ENCODE measurements at regions not wholly inside any gene's neighbourhood (a gene's known extent, or its start where the extent isn't known, plus 50 kb on each side); places are given as distances from the start of the nearest gene placed in this dataset.
"Not testable (repeated sequence)": the region's sequence is repeated elsewhere in the genome, so short reads cannot be mapped to it uniquely, and the experiment has no call there.

DNA sequence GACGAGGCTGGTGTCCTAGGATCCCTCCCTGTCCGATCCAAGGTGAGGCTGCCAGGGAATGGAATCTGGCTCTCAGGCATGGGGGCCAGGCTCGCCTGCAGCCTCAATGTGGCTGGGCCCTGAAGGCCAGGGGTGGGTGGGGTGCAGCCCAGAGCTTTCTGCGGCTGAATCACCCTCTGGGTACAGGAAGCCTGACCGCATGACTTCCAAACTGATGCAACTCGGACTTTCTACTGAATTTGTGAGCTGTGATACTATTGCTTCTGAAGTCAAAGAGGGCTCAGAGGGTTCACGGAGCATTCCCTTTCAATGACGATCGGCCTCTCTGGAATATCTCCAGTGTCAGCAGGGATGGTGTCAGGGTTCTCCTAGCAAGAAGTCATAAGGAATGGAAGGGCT lies 123.7 kb downstream of the METRNL start:
- Mint-ChIP-seq H3K4me3 (ENCODE audit: unreplicated experiment) (peak overlapping the region; percentile 29), H3K9me3 (ENCODE audit: unreplicated experiment) (no peaks in the 10 kb centered on the region), H3K4me1 (ENCODE audit: insufficient read depth, unreplicated experiment) (peaks cover 5% of the 10 kb centered on the region), H3K27ac (ENCODE audit: low read depth, unreplicated experiment) (no peak overlapping the region), H3K36me3 (ENCODE audit: insufficient read depth, unreplicated experiment) (no peaks in the 10 kb centered on the region), H3K27me3 (ENCODE audit: insufficient read depth, unreplicated experiment) (no peaks in the 10 kb centered on the region)
- DNase-seq (ENCODE audit: unreplicated experiment), result peak; percentile 87
- BruUV-seq (replicated peaks), result no TSS peak
- intact Hi-C loops (cut with micrococcal nuclease), result no loop called here
- TF ChIP-seq CTCF (IDR thresholded peaks at IDR 0.05; ENCODE audit: unreplicated experiment), result no peak
- CTCF ChIA-PET, result interaction anchor here (0.6 to 1.5 kb wide), 2 partner anchors 69 to 421 kb away, joined by 3 to 8 read pairs; no protein-coding TSS in a partner anchor
- POLR2A ChIA-PET, result no interaction called here

DNA sequence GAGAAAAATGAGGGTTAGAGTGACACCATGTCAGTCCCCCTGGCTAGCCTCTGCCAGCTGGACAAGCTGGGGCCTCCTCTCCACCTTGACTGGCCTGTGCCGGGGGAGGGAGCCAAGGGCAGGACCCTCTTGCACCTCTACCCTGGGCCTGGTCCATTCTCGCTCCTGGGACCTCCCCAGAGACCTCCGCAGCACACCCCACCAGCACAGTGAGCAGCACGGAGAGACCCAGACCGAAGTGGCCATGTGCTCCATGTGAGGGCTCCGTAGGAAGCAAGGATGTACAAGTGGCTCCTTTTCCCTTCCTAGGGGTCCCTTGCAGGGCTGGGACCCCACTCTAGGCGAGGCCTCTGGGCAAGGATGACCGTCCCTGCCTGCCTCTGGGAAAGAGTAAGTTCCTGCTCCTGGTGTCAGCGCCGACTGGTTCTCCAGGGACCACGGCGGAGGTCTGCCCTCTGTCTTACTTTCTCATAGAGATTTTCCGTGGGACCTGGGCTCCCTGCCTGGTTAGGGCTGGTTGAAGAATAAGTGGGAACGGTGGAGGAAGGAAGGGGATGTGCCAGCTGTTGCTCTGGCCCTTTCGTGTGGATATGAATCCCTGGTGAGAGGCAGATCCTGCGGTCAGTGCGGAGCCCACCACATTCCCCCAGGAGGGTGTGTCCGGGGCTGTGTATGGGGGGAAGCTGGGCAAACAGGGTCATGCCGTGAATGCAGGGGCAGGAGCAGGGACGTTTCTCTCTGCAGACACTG lies 124.2 kb downstream of the METRNL start:
- H3K36me3 Mint-ChIP-seq (ENCODE audit: insufficient read depth, unreplicated experiment), result no peaks in the 10 kb centered on the region
- H3K9me3 Mint-ChIP-seq (ENCODE audit: unreplicated experiment), result no peaks in the 10 kb centered on the region
- TSS peak; percentile 81 for BruUV-seq (replicated peaks)
- no peak overlapping the region for H3K27ac Mint-ChIP-seq (ENCODE audit: low read depth, unreplicated experiment)
- H3K4me1 Mint-ChIP-seq (ENCODE audit: insufficient read depth, unreplicated experiment), result peaks cover 5% of the 10 kb centered on the region
- POLR2A ChIA-PET, result no interaction called here
- CTCF ChIA-PET, result interaction anchor here (0.6 to 0.7 kb wide), 2 partner anchors 304 to 450 kb away, joined by 3 to 4 read pairs; no protein-coding TSS in a partner anchor
- no peaks in the 10 kb centered on the region for H3K27me3 Mint-ChIP-seq (ENCODE audit: insufficient read depth, unreplicated experiment)
- DNase-seq (ENCODE audit: unreplicated experiment), result no peak
- H3K4me3 Mint-ChIP-seq (ENCODE audit: unreplicated experiment), result peak overlapping the region; percentile 29
- no peak for TF ChIP-seq CTCF (IDR thresholded peaks at IDR 0.05; ENCODE audit: unreplicated experiment)
- intact Hi-C loops (cut with micrococcal nuclease), result no loop called here

- no peak for DNase-seq (ENCODE audit: unreplicated experiment)
- Mint-ChIP-seq H3K9me3 (ENCODE audit: unreplicated experiment) (no peaks in the 10 kb centered on the region), H3K4me3 (ENCODE audit: unreplicated experiment) (no peak overlapping the region), H3K36me3 (ENCODE audit: insufficient read depth, unreplicated experiment) (no peaks in the 10 kb centered on the region), H3K4me1 (ENCODE audit: insufficient read depth, unreplicated experiment) (peaks cover 5% of the 10 kb centered on the region), H3K27ac (ENCODE audit: low read depth, unreplicated experiment) (no peak overlapping the region), H3K27me3 (ENCODE audit: insufficient read depth, unreplicated experiment) (no peaks in the 10 kb centered on the region)
- no peak for TF ChIP-seq CTCF (IDR thresholded peaks at IDR 0.05; ENCODE audit: unreplicated experiment)
- CTCF ChIA-PET, result interaction anchor here (0.6 to 0.7 kb wide), 2 partner anchors 305 to 451 kb away, joined by 3 to 4 read pairs; no protein-coding TSS in a partner anchor
- POLR2A ChIA-PET, result no interaction called here
- intact Hi-C loops (cut with micrococcal nuclease), result no loop called here
- no TSS peak for BruUV-seq (replicated peaks)
Observed at GRCh38 chr17:83204230-83204725, 124.9 kb downstream of the METRNL start.

GRCh38 chr17:83204736-83205386 lies 125.5 kb downstream of the METRNL start:
- CTCF ChIA-PET, result interaction anchor here (1.0 kb wide), 1 partner anchor 128 kb away, joined by 3 read pairs; no protein-coding TSS in a partner anchor
- H3K4me3 Mint-ChIP-seq (ENCODE audit: unreplicated experiment); H3K9me3 Mint-ChIP-seq (ENCODE audit: unreplicated experiment); intact Hi-C loops (cut with micrococcal nuclease); H3K4me1 Mint-ChIP-seq (ENCODE audit: insufficient read depth, unreplicated experiment); H3K36me3 Mint-ChIP-seq (ENCODE audit: insufficient read depth, unreplicated experiment); POLR2A ChIA-PET; BruUV-seq (replicated peaks); H3K27me3 Mint-ChIP-seq (ENCODE audit: insufficient read depth, unreplicated experiment); H3K27ac Mint-ChIP-seq (ENCODE audit: low read depth, unreplicated experiment); DNase-seq (ENCODE audit: unreplicated experiment): not testable (repeated sequence)

All from MCF 10A (cell line).